GM21447 (cell line): ENCODE measurements at regions not wholly inside any gene's neighbourhood (a gene's known extent, or its start where the extent isn't known, plus 50 kb on each side); places are given as distances from the start of the nearest gene placed in this dataset.
"Not testable (repeated sequence)": the region's sequence is repeated elsewhere in the genome, so short reads cannot be mapped to it uniquely, and the experiment has no call there.

Source experiments
- ATAC-seq: cut with Tn5 transposase; IDR thresholded peaks from one replicate; pipeline ENCODE4 v1.9.1; 2021; ENCODE audit not compliant: unreplicated experiment

GRCh38 chr2:65754219-65754618 is 321.8 kb upstream of the SPRED2 start:
- no peak for ATAC-seq

- ATAC-seq, result no peak
These were observed 319.0 kb upstream of the SPRED2 start for GRCh38 chr2:65751408-65751807.

- ATAC-seq, result no peak
These were observed 317.1 kb upstream of the SPRED2 start for GRCh38 chr2:65749545-65749944.

- not testable (repeated sequence) for ATAC-seq
These were observed 315.5 kb upstream of the SPRED2 start for GRCh38 chr2:65747875-65748274.

DNA sequence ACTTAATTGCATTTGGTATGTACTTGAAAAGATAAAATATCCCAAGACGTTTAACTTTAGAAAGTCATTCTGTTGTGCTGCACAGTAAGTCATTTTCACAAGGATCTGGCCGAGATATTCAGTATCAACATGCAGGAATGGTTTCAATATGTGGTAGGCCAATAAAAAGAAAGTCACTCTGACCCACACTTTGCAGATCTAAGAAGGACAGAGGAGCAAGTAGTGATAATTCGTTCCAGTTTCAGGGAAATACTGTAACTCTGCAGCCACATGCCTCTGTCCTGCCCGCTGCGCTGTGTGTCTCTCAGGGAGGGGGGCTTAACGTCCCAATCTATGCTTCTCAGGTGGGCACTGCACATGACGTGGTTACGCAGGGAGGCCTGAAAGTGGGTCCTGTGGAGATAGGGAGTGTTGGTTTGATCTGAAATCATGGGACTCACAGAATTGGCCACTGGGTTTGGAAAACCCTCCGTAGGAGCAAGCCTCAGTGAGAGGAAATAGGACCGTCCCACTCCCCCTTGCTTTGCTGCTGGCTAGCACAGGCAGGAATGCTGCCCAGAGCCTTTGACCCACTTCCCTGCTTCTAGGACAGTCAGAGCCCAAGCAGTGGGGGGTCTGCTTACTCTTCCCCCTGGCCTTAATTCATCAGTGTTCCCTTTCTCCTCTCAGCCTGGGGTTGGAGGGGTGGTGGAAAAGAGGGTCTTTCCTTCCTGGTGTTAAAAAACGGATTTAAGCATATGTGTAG is 314.7 kb upstream of the SPRED2 start:
- ATAC-seq, result no peak

DNA sequence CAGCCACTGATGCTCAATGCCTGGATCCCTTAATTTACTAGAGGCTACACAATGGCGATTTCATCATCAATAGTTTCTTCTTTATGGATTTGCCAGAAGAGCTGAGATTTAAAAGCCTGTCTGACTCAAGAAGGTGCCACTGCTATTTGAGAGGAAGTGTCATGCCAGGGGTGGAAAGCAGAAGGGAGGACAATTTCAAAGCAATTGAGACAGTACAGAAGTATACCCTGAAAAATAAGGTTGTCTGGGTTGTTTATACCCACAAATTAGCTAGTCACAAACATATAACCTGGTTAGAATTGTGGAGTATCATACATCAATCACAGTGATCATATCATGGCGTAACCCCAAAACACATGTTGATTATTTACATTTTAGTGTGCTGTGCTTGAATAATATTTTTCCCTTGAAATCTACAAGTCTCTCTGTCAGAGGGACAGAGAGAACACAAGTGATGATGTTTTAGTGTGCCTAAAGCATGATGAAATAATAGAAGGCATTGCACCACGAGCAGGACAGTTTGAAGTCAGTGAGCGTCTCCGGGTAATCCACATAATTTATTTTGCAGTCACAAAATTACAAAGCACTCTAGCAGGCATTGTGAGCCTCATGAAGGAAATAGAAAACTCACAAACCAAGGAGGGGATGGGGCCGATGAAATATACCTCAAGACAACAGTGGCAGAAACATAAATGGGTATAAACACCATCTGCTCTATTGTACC is 312.2 kb upstream of the SPRED2 start:
- ATAC-seq, result no peak

- no peak for ATAC-seq
These were observed 310.6 kb upstream of the SPRED2 start for GRCh38 chr2:65742977-65743376.

- no peak for ATAC-seq
These were observed 307.5 kb upstream of the SPRED2 start for GRCh38 chr2:65739927-65740326.

- ATAC-seq, result no peak
These were observed 305.1 kb upstream of the SPRED2 start for GRCh38 chr2:65737452-65738011.

GRCh38 chr2:65731476-65731875 is 299.1 kb upstream of the SPRED2 start:
- ATAC-seq, result no peak

- ATAC-seq, result no peak
These were observed 297.8 kb upstream of the SPRED2 start for GRCh38 chr2:65730186-65730585.

GRCh38 chr2:65729246-65729645 is 296.8 kb upstream of the SPRED2 start:
- ATAC-seq, result no peak

DNA sequence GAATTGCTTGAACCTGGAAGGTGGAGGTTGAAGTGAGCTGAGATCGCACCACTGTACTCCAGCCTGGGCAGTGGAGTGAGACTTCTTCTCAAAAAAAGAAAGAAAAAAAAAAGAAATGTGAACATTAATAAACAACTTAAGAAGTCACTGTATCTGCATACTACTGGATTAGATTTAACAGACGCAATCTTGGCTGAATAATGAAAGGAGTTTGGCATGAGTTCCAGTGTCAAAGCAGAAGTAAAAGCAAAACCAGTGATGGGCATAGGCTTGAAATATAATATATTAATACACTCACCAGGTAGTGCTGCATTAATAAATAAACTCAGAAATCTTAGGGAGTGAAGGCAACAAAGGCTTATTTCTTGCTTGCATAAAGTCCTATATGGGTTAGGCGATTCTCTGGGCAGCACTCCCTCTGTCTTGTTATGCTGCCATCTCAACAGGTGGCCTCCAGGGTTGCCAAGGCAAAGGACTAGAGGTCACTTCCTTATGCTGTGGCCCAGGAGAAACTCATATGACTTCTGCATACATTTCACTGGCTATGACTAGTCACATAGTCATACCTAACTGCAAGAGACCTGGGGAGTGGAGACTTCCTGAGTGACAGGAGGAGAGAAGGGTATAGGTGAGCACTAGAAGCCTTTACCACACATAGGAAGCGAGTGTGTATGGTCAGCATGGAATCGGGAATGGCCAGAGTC is 296.2 kb upstream of the SPRED2 start:
- ATAC-seq, result no peak

DNA sequence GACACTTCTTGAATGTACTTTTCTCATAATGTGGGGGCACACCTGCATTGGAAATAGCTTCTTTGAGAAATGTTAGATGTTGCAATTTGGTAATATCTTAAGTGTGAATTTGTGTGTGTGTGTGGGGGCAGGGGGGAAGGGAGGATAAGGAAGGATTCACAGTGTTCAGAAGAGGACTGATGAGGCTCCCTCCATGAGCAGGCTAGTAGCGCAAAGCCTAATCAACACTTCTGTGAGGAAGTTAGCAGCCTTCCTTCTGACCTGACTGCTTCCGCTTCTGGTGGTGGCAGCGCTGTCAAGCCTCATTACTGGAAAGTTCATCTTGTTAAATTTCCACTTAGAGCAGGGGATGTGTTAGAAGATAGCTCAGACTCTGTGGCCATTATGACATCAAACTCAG is 295.4 kb upstream of the SPRED2 start:
- ATAC-seq, result no peak

- ATAC-seq, result no peak
These were observed 295.0 kb upstream of the SPRED2 start for GRCh38 chr2:65727381-65727780.

GRCh38 chr2:65724752-65725151 is 292.4 kb upstream of the SPRED2 start:
- ATAC-seq, result no peak

GRCh38 chr2:65724336-65724735 is 291.9 kb upstream of the SPRED2 start:
- no peak for ATAC-seq

DNA sequence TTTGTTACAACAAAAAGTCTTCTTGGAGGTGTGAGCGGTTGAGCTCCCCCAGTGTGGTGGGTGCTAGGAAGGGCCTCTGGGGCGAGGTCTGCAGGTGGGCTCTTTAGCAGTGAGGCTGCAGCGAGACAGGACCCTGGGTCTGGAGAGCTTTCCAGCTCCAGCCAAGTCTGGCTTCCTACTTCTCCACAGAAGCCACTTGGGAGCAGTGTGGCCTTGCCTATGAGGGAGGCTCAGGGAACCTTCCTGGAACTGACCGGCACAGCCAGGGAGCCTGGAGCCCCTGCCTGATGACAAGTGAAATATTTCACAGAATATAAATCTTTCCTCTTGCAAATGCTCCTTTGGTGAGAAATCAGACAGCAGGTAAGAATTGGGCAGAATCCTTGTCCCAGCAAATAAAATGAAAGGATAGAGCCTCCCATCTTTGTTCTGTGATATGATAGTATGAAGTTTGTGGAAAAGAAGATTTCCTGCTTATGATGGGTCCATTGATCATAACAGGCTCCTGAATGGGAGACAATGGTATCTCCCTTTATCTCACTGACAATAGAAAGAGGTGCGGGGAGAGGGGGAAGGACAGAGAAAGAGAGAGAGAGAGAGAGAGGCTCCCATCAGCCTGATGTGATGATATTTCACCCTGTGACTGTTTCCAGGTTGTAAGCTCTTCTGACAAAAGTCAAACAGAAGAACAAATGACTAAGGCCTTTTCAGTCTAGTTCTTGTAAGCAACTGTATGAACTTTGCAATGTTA is 289.8 kb upstream of the SPRED2 start:
- no peak for ATAC-seq

DNA sequence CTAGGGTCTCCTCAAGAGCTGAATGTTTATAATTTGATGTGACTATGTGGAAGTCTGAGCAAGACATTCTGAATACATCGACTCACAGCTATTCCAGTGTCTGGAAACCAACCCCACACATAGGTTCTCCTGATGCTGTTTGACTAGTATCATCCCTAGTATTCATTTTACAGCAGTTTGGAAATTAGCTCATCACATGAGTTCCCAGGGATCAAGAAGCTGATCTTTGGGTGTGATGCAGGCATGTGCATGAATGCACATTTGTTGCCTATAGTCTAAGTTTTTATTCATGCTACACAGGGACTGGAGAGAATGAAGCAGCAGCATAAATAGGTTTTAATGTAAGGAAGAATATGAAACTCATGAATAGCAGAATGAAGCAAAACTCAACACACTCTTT is 284.3 kb upstream of the SPRED2 start:
- no peak for ATAC-seq

- no peak for ATAC-seq
These were observed 282.9 kb upstream of the SPRED2 start for GRCh38 chr2:65715323-65715722.

DNA sequence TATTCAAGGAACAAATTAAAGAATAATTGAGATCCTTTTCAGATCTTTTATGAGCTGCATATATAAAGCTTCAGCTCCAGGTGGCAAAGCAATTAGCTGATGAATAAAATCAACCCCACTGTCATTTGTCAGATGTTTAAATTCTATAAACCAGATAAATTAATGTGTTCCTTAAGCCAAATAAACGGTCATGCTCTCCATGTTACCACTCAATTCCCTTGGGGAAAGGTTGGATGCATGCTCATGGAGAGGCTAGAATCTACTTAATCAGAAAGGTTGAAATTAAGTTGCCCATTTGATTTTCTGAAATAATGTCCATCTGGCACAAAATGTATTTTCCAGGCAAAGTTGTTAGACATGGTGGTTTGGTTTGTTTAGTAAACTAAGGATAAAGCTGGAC is 282.5 kb upstream of the SPRED2 start:
- no peak for ATAC-seq
